Inflammatory macrophage (primary cell): ENCODE measurements at regions not wholly inside any gene's neighbourhood (a gene's known extent, or its start where the extent isn't known, plus 50 kb on each side); places are given as distances from the start of the nearest gene placed in this dataset.

Source experiments
- DNase-seq, 2 donors: peaks; one replicate each; pipeline ENCODE4 v3.0.0-alpha.2; 2020 to 2022

- no peak for DNase-seq
These were observed 87.5 kb upstream of the NAA20 start for GRCh38 chr20:19929481-19930145.

- no peak for DNase-seq
These were observed 86.7 kb upstream of the NAA20 start for GRCh38 chr20:19930426-19930825.

- peak; percentile 31 to 61 for DNase-seq
These were observed 84.9 kb upstream of the NAA20 start for GRCh38 chr20:19932170-19932667.

- DNase-seq = peak; percentile 92 to 98
These were observed 82.2 kb upstream of the NAA20 start for GRCh38 chr20:19934792-19935491.

GRCh38 chr20:19935842-19936241 is 81.3 kb upstream of the NAA20 start:
- peak; percentile 42 to 58 for DNase-seq

GRCh38 chr20:19936466-19937200 is 80.5 kb upstream of the NAA20 start:
- no peak for DNase-seq

- peak; percentile 36 to 53 for DNase-seq
These were observed 79.9 kb upstream of the NAA20 start for GRCh38 chr20:19937218-19937617.

GRCh38 chr20:19937651-19938420 is 79.3 kb upstream of the NAA20 start:
- peak; percentile 55 to 59 for DNase-seq

GRCh38 chr20:19938421-19939090 is 78.6 kb upstream of the NAA20 start:
- DNase-seq = no peak

GRCh38 chr20:19940988-19941460 is 76.1 kb upstream of the NAA20 start:
- DNase-seq = peak in 1 of 2 donors; percentile 40

- no peak for DNase-seq
These were observed 74.6 kb upstream of the NAA20 start for GRCh38 chr20:19942611-19943010.

GRCh38 chr20:19943061-19943521 is 74.1 kb upstream of the NAA20 start:
- peak; percentile 74 to 78 for DNase-seq

GRCh38 chr20:19944772-19945459 is 72.2 kb upstream of the NAA20 start:
- DNase-seq = peak; percentile 47 to 73

GRCh38 chr20:19945732-19946670 is 71.2 kb upstream of the NAA20 start:
- no peak for DNase-seq

GRCh38 chr20:19947611-19948264 is 69.4 kb upstream of the NAA20 start:
- DNase-seq = peak in 1 of 2 donors; percentile 33

GRCh38 chr20:19949195-19949867 is 67.8 kb upstream of the NAA20 start:
- DNase-seq = no peak

GRCh38 chr20:19950042-19950441 is 67.1 kb upstream of the NAA20 start:
- DNase-seq = no peak

GRCh38 chr20:19952392-19952791 is 64.8 kb upstream of the NAA20 start:
- DNase-seq = no peak

GRCh38 chr20:19953606-19954005 is 63.6 kb upstream of the NAA20 start:
- no peak for DNase-seq
